ENCODE measurements at regions not wholly inside any gene's neighbourhood (a gene's known extent, or its start where the extent isn't known, plus 50 kb on each side); places are given as distances from the start of the nearest gene placed in this dataset.

GRCh38 chr3:168472783-168473182 lies 377.1 kb upstream of the GOLIM4 start:
- TF ChIP-seq POLR2AphosphoS5 (IDR thresholded peaks at IDR 0.05; ENCODE audit: borderline replicate concordance, low read depth, low read length) (no peak), EZH2 (IDR thresholded peaks at IDR 0.05) (no peak)
